B cell (primary cell): ENCODE measurements at regions not wholly inside any gene's neighbourhood (a gene's known extent, or its start where the extent isn't known, plus 50 kb on each side); places are given as distances from the start of the nearest gene placed in this dataset.

Experiments
- CTCF ChIP-seq: fragments of 200-600 bp; IDR thresholded peaks from one replicate; pipeline ENCODE4 v1.8.0; 2022; ENCODE audit warnings: antibody characterized with exemption, mild to moderate bottlenecking
- EZH2 ChIP-seq: IDR thresholded peaks from 2 replicates; pipeline ENCODE4 v1.6.1; 2012; ENCODE audit warnings: borderline replicate concordance, low read depth, mild to moderate bottlenecking, moderate library complexity, low read length; ENCODE audit not compliant: insufficient read depth, poor library complexity, severe bottlenecking

GRCh38 chr7:95718577-95719410 is 53.6 kb upstream of the DYNC1I1 start:
- TF ChIP-seq CTCF: no peak
- no peak for TF ChIP-seq EZH2
